Activated naive CD4-positive, alpha-beta T cell treated with anti-CD3 and anti-CD28 coated beads, Interleukin-2, amount 10 ng/mL, durations not matched to agents 7 days and 5 days (primary cell): ENCODE measurements at regions not wholly inside any gene's neighbourhood (a gene's known extent, or its start where the extent isn't known, plus 50 kb on each side); places are given as distances from the start of the nearest gene placed in this dataset.

Source experiments
- CTCF ChIA-PET: fragments of 350-600 bp; sonication (Branson Sonifier 250); formaldehyde crosslinking; loops from one replicate; lab custom pipeline; 2021; ENCODE audit warnings: antibody characterized with exemption; lab: Charles Lee
- DNase-seq: peaks from one replicate; pipeline ENCODE4 v3.0.0-alpha.2; 2020
- H3K27ac Mint-ChIP-seq: one replicate; pipeline ENCODE4 v1.8.0; 2021; ENCODE audit warnings: mild to moderate bottlenecking, moderate library complexity, mixed read lengths
- H3K27me3 Mint-ChIP-seq: one replicate; pipeline ENCODE4 v1.8.0; 2021; ENCODE audit warnings: mild to moderate bottlenecking, mixed read lengths
- H3K36me3 Mint-ChIP-seq: one replicate; pipeline ENCODE4 v1.8.0; 2021; ENCODE audit warnings: mixed read lengths
- H3K4me1 Mint-ChIP-seq: one replicate; pipeline ENCODE4 v1.8.0; 2021; ENCODE audit warnings: mixed read lengths
- H3K4me3 Mint-ChIP-seq: one replicate; pipeline ENCODE4 v1.8.0; 2021; ENCODE audit warnings: mild to moderate bottlenecking, moderate library complexity, mixed read lengths
- H3K9me3 Mint-ChIP-seq: one replicate; pipeline ENCODE4 v1.8.0; 2021; ENCODE audit warnings: mixed read lengths

DNA sequence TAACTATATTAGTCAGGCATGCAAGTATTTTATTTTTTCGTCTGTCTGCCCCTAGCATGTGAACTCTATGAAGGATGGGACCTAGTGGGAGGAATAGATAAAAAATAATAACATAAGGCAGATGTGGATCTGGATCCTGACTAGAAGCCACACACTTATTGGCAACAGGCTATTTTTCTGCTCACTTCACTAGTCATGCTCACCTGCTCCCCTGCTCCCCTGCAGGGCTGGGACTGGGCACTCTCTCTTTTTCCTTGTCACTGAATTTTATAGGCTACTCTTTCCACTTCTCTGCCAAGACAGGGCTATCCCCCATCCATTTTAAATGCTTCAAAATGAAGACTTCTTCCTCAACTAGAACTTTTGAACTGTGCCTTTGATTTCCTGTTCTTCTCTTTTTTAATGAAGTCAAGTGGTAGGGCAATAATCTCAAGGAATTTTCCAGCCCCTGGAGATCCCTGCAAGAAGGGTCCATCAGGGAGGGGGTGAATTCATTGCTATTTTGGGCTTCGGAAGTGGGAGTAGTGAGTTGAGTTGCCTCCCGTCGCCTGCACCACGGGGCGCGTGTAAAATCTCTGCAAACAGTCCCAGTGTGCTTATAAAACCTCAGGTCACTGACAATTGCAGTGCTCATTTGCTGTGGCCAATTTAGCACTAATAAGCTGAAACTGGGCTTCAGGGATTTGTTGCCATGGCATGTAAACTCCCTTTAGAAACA lies 156.7 kb upstream of the NPVF start:
- CTCF ChIA-PET, result interaction anchor here (1.1 kb wide), 1 partner anchor 186 kb away, joined by 3 read pairs; no protein-coding TSS in a partner anchor
- no peaks in the 10 kb centered on the region for H3K4me1 Mint-ChIP-seq

DNA sequence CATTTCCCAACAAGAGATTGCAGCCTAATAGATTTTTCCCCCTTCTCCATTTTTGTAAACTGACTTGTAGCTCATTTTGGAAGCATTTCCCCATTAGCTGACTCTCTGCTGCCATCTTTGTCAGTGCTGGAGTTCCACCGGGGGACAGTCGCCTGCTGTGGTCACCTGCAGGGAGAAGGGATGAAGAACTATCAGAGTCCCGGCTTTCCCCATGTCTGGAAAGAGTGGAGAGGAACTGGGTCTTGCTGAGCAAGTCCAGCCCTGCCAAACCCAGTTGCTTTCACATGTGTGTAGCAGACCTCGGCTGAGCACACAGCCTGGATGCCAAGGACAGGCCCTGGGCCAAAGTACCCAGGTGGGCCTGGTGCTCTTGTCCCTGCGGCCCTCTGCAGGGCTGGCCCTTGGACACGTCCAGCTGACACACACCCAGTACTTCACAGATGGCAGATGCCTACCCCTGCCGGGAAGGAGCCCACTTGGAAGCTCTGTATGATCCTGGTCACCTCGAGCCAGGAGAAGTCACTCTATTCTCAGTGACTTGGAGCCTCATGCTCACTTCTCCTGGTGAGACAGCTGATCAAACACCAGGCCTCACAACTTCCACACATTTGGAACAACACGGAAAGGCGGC lies 157.3 kb upstream of the NPVF start:
- Mint-ChIP-seq H3K4me3 (no peak overlapping the region), H3K27ac (no peak overlapping the region), H3K36me3 (no peaks in the 10 kb centered on the region), H3K27me3 (peaks cover 18% of the 10 kb centered on the region), H3K4me1 (no peaks in the 10 kb centered on the region), H3K9me3 (no peaks in the 10 kb centered on the region)
- CTCF ChIA-PET, result interaction anchor here (1.1 to 1.7 kb wide), 3 partner anchors 126 to 186 kb away, joined by 3 to 8 read pairs (median 7); no protein-coding TSS in a partner anchor
- DNase-seq, result no peak

More for the DNA sequence above, 156.7 kb upstream of the NPVF start:
- Mint-ChIP-seq H3K36me3 (no peaks in the 10 kb centered on the region), H3K27me3 (peaks cover 18% of the 10 kb centered on the region), H3K9me3 (no peaks in the 10 kb centered on the region), H3K27ac (no peak overlapping the region), H3K4me3 (no peak overlapping the region)
- DNase-seq, result no peak

- H3K27ac Mint-ChIP-seq, result no peak overlapping the region
- no peaks in the 10 kb centered on the region for H3K4me1 Mint-ChIP-seq
- H3K9me3 Mint-ChIP-seq, result no peaks in the 10 kb centered on the region
- H3K27me3 Mint-ChIP-seq, result peaks cover 18% of the 10 kb centered on the region
- no peak for DNase-seq
- CTCF ChIA-PET, result interaction anchor here (0.6 to 1.7 kb wide), 5 partner anchors 25 to 185 kb away, joined by 3 to 8 read pairs (median 3); no protein-coding TSS in a partner anchor
- H3K36me3 Mint-ChIP-seq, result no peaks in the 10 kb centered on the region
- no peak overlapping the region for H3K4me3 Mint-ChIP-seq
Measured at GRCh38 chr7:25386311-25386744, 158.0 kb upstream of the NPVF start.

DNA sequence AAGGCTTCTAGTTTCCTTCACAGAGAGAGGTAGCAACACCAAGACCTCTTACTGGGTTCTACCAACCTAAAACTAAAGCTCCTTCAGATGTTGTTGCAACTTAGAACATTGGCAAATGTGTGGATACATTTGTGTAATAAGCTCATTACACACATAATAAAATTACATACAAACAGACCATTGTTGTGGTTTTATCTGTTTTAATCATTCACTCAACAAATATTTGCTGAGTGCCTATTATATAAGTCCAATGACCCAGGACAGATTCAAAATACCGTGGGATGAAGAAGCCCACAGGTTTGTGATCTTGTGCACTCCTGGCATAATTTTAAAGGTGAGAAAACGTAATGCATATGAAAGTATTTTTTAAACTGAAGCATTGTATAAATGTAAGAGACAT lies 160.4 kb upstream of the NPVF start:
- Mint-ChIP-seq H3K9me3 (no peaks in the 10 kb centered on the region), H3K27me3 (peaks cover 18% of the 10 kb centered on the region), H3K27ac (no peak overlapping the region), H3K4me3 (no peak overlapping the region), H3K4me1 (no peaks in the 10 kb centered on the region), H3K36me3 (no peaks in the 10 kb centered on the region)
- CTCF ChIA-PET, result interaction anchor here (0.6 to 10.3 kb wide), 3 partner anchors 131 to 179 kb away, joined by 3 to 167 read pairs (median 106); no protein-coding TSS in a partner anchor
- no peak for DNase-seq

- DNase-seq, result peak; percentile 24
- H3K4me1 Mint-ChIP-seq, result no peaks in the 10 kb centered on the region
- CTCF ChIA-PET, result interaction anchor here (0.6 to 10.3 kb wide), 5 partner anchors 131 to 460 kb away, joined by 3 to 167 read pairs (median 19); no protein-coding TSS in a partner anchor
Measured at GRCh38 chr7:25389489-25390106, 161.3 kb upstream of the NPVF start.

GRCh38 chr7:25391295-25391861 lies 163.1 kb upstream of the NPVF start:
- no peak overlapping the region for H3K27ac Mint-ChIP-seq
- CTCF ChIA-PET, result interaction anchor here (0.7 to 10.3 kb wide), 13 partner anchors 9 to 460 kb away, joined by 3 to 167 read pairs (median 4); no protein-coding TSS in a partner anchor
- DNase-seq, result no peak

More at GRCh38 chr7:25389489-25390106, 161.3 kb upstream of the NPVF start:
- peaks cover 14% of the 10 kb centered on the region for H3K27me3 Mint-ChIP-seq
- no peaks in the 10 kb centered on the region for H3K9me3 Mint-ChIP-seq
- H3K27ac Mint-ChIP-seq, result no peak overlapping the region
- H3K4me3 Mint-ChIP-seq, result no peak overlapping the region
- H3K36me3 Mint-ChIP-seq, result no peaks in the 10 kb centered on the region

DNA sequence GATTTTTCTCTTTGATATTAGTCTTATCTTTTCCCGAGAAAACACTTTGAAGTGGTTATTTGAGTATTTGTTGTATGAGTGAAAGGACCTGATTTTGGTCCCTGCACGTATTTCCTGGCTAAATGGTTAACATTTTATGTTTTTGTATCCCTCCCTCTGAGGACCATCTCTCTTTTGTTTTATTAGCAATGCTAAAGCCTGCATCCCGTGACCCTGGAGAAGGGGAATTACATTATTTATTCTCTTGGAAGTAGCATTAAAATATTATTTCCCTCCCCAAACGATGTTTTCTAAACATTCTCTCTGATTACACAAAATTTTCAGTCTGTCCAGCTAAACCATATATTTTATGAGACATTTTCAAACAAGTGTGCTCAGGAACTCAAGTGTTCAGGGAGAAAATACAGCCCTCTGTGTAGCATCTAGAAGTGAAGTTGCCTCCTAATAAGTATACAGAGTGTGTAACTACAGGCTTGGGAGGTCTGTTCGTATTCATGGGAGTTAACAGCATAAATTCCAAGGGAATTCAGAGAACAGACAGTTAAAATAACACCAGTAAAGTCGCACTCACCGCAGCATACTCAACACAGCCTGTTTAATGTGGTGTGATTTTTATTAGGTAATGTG lies 163.8 kb upstream of the NPVF start:
- Mint-ChIP-seq H3K36me3 (no peaks in the 10 kb centered on the region), H3K9me3 (no peaks in the 10 kb centered on the region), H3K27me3 (peaks cover 18% of the 10 kb centered on the region), H3K4me1 (no peaks in the 10 kb centered on the region), H3K27ac (no peak overlapping the region), H3K4me3 (no peak overlapping the region)
- no peak for DNase-seq
- CTCF ChIA-PET, result interaction anchor here (0.7 to 10.3 kb wide), 13 partner anchors 10 to 459 kb away, joined by 3 to 167 read pairs (median 4); no protein-coding TSS in a partner anchor

More at GRCh38 chr7:25391295-25391861, 163.1 kb upstream of the NPVF start:
- Mint-ChIP-seq H3K4me3 (no peak overlapping the region), H3K4me1 (no peaks in the 10 kb centered on the region), H3K9me3 (no peaks in the 10 kb centered on the region), H3K36me3 (no peaks in the 10 kb centered on the region), H3K27me3 (peaks cover 16% of the 10 kb centered on the region)

DNA sequence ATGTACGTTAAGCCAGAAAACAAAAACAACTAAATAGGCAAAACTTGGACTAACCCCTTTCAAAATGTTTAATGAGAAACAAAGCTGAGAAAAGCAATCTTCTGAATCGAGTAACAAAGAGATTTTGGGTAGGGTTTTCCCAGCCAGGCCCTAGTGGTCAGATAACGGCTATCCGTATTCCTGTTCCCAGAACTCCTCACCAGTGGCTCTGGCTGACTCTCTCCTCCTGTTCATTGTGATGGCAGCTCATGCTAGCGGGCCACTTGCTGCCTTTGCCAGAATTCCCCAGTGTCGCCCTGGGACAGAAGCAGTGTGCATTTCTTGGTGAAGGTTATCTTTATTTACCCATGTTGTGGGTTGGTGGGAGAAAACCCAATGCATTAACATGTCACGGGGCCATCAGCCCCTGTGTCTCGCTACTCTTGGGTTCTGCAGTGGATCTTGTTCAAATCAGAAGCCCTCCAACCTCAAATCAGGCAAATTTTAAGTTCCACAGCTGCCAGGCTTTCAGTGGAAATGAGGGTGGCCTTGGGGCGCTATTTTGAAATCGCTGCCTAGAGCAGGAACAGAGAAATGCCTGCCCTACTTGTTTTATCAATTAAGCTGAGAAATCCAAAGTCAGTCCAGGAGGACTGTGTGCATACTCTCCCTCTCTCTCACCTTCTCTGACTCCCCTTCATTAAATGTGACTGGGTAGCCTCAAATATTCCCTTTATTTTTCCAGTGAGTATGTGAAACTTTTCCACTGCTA lies 164.5 kb upstream of the NPVF start:
- Mint-ChIP-seq H3K4me3 (no peak overlapping the region), H3K4me1 (no peaks in the 10 kb centered on the region), H3K27me3 (peaks cover 22% of the 10 kb centered on the region), H3K36me3 (no peaks in the 10 kb centered on the region), H3K27ac (no peak overlapping the region), H3K9me3 (no peaks in the 10 kb centered on the region)
- no peak for DNase-seq
- CTCF ChIA-PET, result interaction anchor here (1.4 to 10.3 kb wide), 5 partner anchors 135 to 182 kb away, joined by 3 to 167 read pairs (median 19); no protein-coding TSS in a partner anchor

DNA sequence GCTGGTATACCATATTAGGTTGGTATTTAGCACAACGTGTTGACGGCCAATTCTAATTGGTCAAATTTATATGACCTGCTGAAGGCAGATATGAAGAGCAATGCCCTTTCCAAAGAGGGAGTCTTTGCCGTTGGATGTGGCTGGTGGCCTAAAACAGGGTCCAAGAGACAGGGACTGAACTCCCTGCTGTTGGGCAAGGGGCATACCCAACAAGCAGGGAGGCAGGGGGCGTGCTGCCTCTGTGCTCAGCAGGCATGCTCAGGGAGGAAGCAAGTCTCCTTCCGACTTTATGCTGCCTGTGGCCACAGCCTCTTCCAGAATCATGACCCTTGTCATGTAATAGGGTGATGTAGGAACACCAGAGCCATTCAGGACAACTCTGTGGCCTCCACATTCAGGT lies 167.7 kb upstream of the NPVF start:
- CTCF ChIA-PET, result interaction anchor here (1.2 to 10.3 kb wide), 5 partner anchors 13 to 172 kb away, joined by 3 to 167 read pairs (median 3); no protein-coding TSS in a partner anchor
- no peak for DNase-seq
- no peaks in the 10 kb centered on the region for H3K9me3 Mint-ChIP-seq

GRCh38 chr7:25396668-25397067 lies 168.4 kb upstream of the NPVF start:
- CTCF ChIA-PET, result interaction anchor here (1.2 to 10.3 kb wide), 2 partner anchors 142 to 171 kb away, joined by 3 to 167 read pairs; no protein-coding TSS in a partner anchor
- Mint-ChIP-seq H3K4me1 (no peaks in the 10 kb centered on the region), H3K4me3 (no peak overlapping the region), H3K9me3 (no peaks in the 10 kb centered on the region), H3K36me3 (no peaks in the 10 kb centered on the region), H3K27ac (no peak overlapping the region), H3K27me3 (peaks cover 13% of the 10 kb centered on the region)
- no peak for DNase-seq

More for the DNA sequence above, 167.7 kb upstream of the NPVF start:
- H3K36me3 Mint-ChIP-seq, result no peaks in the 10 kb centered on the region
- H3K4me3 Mint-ChIP-seq, result no peak overlapping the region
- no peaks in the 10 kb centered on the region for H3K4me1 Mint-ChIP-seq
- H3K27ac Mint-ChIP-seq, result no peak overlapping the region
- H3K27me3 Mint-ChIP-seq, result peaks cover 13% of the 10 kb centered on the region

DNA sequence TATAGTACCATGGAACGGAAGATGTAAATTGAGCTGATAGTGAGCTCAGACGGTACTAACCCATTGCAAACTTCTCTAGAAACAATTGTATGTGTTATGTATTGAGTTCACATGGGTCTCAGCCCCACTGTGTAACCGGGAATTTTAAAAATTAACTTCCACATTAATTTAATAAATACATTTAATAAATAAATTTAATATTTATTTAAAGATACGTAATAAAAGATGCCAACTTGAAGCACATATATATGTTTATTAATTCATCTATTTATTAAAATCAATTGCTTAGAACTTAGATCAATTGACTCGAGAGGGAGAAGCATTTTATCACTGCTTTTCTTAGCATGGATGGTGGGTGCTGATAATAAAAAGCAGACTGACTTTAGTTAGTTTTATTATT lies 170.1 kb upstream of the NPVF start:
- H3K9me3 Mint-ChIP-seq, result no peaks in the 10 kb centered on the region
- no peak for DNase-seq
- no peak overlapping the region for H3K27ac Mint-ChIP-seq
- CTCF ChIA-PET, result interaction anchor here (0.9 to 10.3 kb wide), 2 partner anchors 8 to 169 kb away, joined by 3 to 167 read pairs; no protein-coding TSS in a partner anchor
- H3K4me1 Mint-ChIP-seq, result no peaks in the 10 kb centered on the region
- H3K4me3 Mint-ChIP-seq, result no peak overlapping the region
- peaks cover 13% of the 10 kb centered on the region for H3K27me3 Mint-ChIP-seq
- H3K36me3 Mint-ChIP-seq, result no peaks in the 10 kb centered on the region

GRCh38 chr7:25399000-25399750 lies 170.9 kb upstream of the NPVF start:
- Mint-ChIP-seq H3K27me3 (peaks cover 15% of the 10 kb centered on the region), H3K36me3 (no peaks in the 10 kb centered on the region), H3K4me3 (no peak overlapping the region), H3K27ac (no peak overlapping the region), H3K9me3 (no peaks in the 10 kb centered on the region), H3K4me1 (no peaks in the 10 kb centered on the region)
- CTCF ChIA-PET, result interaction anchor here (0.6 to 0.9 kb wide), 3 partner anchors 9 to 139 kb away, joined by 3 read pairs; no protein-coding TSS in a partner anchor
- no peak for DNase-seq
